ENCODE measurements at regions not wholly inside any gene's neighbourhood (a gene's known extent, or its start where the extent isn't known, plus 50 kb on each side); places are given as distances from the start of the nearest gene placed in this dataset.
A peak's percentile ranks its signal among the peaks of the same experiment; 100 is the strongest.

GRCh38 chr21:35211782-35212181 is 162.7 kb upstream of the RUNX1 start:
- H3K4me1 ChIP-seq, result peaks cover 25% of the 10 kb centered on the region

GRCh38 chr21:35210093-35210492 is 161.0 kb upstream of the RUNX1 start:
- Histone ChIP-seq H3K4me1 (peaks cover 26% of the 10 kb centered on the region), H3K4me3 (no peak overlapping the region), H3K9me3 (replicated peaks) (no peaks in the 10 kb centered on the region; the same call in 1 of the 2 replicates), H3K27me3 (no peaks in the 10 kb centered on the region), H3K27ac (no peak overlapping the region), H3K36me3 (no peaks in the 10 kb centered on the region)
- DNase-seq, result no peak

More at GRCh38 chr21:35211782-35212181, 162.7 kb upstream of the RUNX1 start:
- Histone ChIP-seq H3K27ac (peak overlapping the region; percentile 57), H3K27me3 (no peaks in the 10 kb centered on the region), H3K4me3 (no peak overlapping the region), H3K9me3 (replicated peaks) (no peaks in the 10 kb centered on the region; the same call in 1 of the 2 replicates), H3K36me3 (no peaks in the 10 kb centered on the region)
- DNase-seq, result peak in 1 of 2 experiments; percentile 45

GRCh38 chr21:35208810-35209517 is 159.9 kb upstream of the RUNX1 start:
- Histone ChIP-seq H3K9me3 (replicated peaks) (no peaks in the 10 kb centered on the region; the same call in 1 of the 2 replicates), H3K27me3 (no peaks in the 10 kb centered on the region), H3K27ac (no peak overlapping the region), H3K36me3 (no peaks in the 10 kb centered on the region), H3K4me3 (no peak overlapping the region), H3K4me1 (peaks cover 26% of the 10 kb centered on the region)
- no peak for DNase-seq

GRCh38 chr21:35208104-35208503 is 159.0 kb upstream of the RUNX1 start:
- Histone ChIP-seq H3K4me1 (peaks cover 23% of the 10 kb centered on the region), H3K27me3 (no peaks in the 10 kb centered on the region), H3K9me3 (replicated peaks) (no peaks in the 10 kb centered on the region; the same call in 1 of the 2 replicates), H3K36me3 (no peaks in the 10 kb centered on the region), H3K4me3 (no peak overlapping the region), H3K27ac (no peak overlapping the region)
- no peak for DNase-seq

- no peaks in the 10 kb centered on the region for H3K27me3 ChIP-seq
- no peaks in the 10 kb centered on the region; the same call in 1 of the 2 replicates for H3K9me3 ChIP-seq (replicated peaks)
- H3K4me3 ChIP-seq, result no peak overlapping the region
- no peak overlapping the region for H3K27ac ChIP-seq
- DNase-seq, result no peak
- peaks cover 15% of the 10 kb centered on the region for H3K4me1 ChIP-seq
- H3K36me3 ChIP-seq, result no peaks in the 10 kb centered on the region
Measured at GRCh38 chr21:35207322-35207721, 158.2 kb upstream of the RUNX1 start.

GRCh38 chr21:35206141-35207125 is 157.3 kb upstream of the RUNX1 start:
- peaks cover 6% of the 10 kb centered on the region for H3K4me1 ChIP-seq
- no peaks in the 10 kb centered on the region; the same call in 1 of the 2 replicates for H3K9me3 ChIP-seq (replicated peaks)
- no peak overlapping the region for H3K4me3 ChIP-seq
- no peaks in the 10 kb centered on the region for H3K27me3 ChIP-seq
- H3K36me3 ChIP-seq, result no peaks in the 10 kb centered on the region
- no peak overlapping the region for H3K27ac ChIP-seq
- peak; percentile 28 to 47 for DNase-seq

- no peak for DNase-seq
- H3K27ac ChIP-seq, result no peak overlapping the region
- H3K36me3 ChIP-seq, result no peaks in the 10 kb centered on the region
- no peaks in the 10 kb centered on the region; the same call in 1 of the 2 replicates for H3K9me3 ChIP-seq (replicated peaks)
- no peaks in the 10 kb centered on the region for H3K27me3 ChIP-seq
- 0 out of 2 replicates have a peak, but pooled peaks cover 5% of the 10 kb centered on the region for H3K4me1 ChIP-seq
- H3K4me3 ChIP-seq, result no peak overlapping the region
Measured at GRCh38 chr21:35204850-35205541, 155.9 kb upstream of the RUNX1 start.

- Histone ChIP-seq H3K27me3 (no peaks in the 10 kb centered on the region), H3K4me1 (0 out of 2 replicates have a peak, but pooled peaks cover 5% of the 10 kb centered on the region)
Measured at GRCh38 chr21:35204125-35204524, 155.0 kb upstream of the RUNX1 start.

GRCh38 chr21:35203093-35203977 is 154.2 kb upstream of the RUNX1 start:
- Histone ChIP-seq H3K27ac (no peak overlapping the region), H3K4me3 (no peak overlapping the region), H3K9me3 (replicated peaks) (no peaks in the 10 kb centered on the region), H3K36me3 (no peaks in the 10 kb centered on the region), H3K27me3 (no peaks in the 10 kb centered on the region), H3K4me1 (peaks cover 9% of the 10 kb centered on the region)
- no peak for DNase-seq

More at GRCh38 chr21:35204125-35204524, 155.0 kb upstream of the RUNX1 start:
- Histone ChIP-seq H3K36me3 (no peaks in the 10 kb centered on the region), H3K4me3 (no peak overlapping the region), H3K27ac (no peak overlapping the region), H3K9me3 (replicated peaks) (no peaks in the 10 kb centered on the region)
- DNase-seq, result no peak

- peaks cover 18% of the 10 kb centered on the region for H3K4me1 ChIP-seq
Measured at GRCh38 chr21:35202431-35202830, 153.3 kb upstream of the RUNX1 start.

GRCh38 chr21:35201799-35202198 is 152.7 kb upstream of the RUNX1 start:
- Histone ChIP-seq H3K36me3 (no peaks in the 10 kb centered on the region), H3K27ac (no peak overlapping the region), H3K9me3 (replicated peaks) (peaks cover 6% of the 10 kb centered on the region), H3K4me1 (peaks cover 18% of the 10 kb centered on the region), H3K27me3 (no peaks in the 10 kb centered on the region), H3K4me3 (no peak overlapping the region)
- no peak for DNase-seq

More at GRCh38 chr21:35202431-35202830, 153.3 kb upstream of the RUNX1 start:
- no peaks in the 10 kb centered on the region; the same call in 1 of the 2 replicates for H3K9me3 ChIP-seq (replicated peaks)
- H3K27ac ChIP-seq, result no peak overlapping the region
- no peaks in the 10 kb centered on the region for H3K36me3 ChIP-seq
- DNase-seq, result no peak
- H3K27me3 ChIP-seq, result no peaks in the 10 kb centered on the region
- H3K4me3 ChIP-seq, result no peak overlapping the region

- no peak for DNase-seq
- H3K4me1 ChIP-seq, result peaks cover 17% of the 10 kb centered on the region
Measured at GRCh38 chr21:35201288-35201687, 152.2 kb upstream of the RUNX1 start.

GRCh38 chr21:35199733-35200015 is 150.6 kb upstream of the RUNX1 start:
- no peak for DNase-seq

More at GRCh38 chr21:35201288-35201687, 152.2 kb upstream of the RUNX1 start:
- Histone ChIP-seq H3K27me3 (no peaks in the 10 kb centered on the region), H3K27ac (no peak overlapping the region), H3K9me3 (replicated peaks) (peaks cover 10% of the 10 kb centered on the region), H3K4me3 (no peak overlapping the region), H3K36me3 (no peaks in the 10 kb centered on the region)

More at GRCh38 chr21:35199733-35200015, 150.6 kb upstream of the RUNX1 start:
- Histone ChIP-seq H3K27me3 (no peaks in the 10 kb centered on the region), H3K9me3 (replicated peaks) (peaks cover 10% of the 10 kb centered on the region), H3K4me3 (no peak overlapping the region), H3K27ac (no peak overlapping the region), H3K4me1 (peaks cover 13% of the 10 kb centered on the region), H3K36me3 (no peaks in the 10 kb centered on the region)

Measured in SJCRH30 (cell line).